ENCODE measurements at regions not wholly inside any gene's neighbourhood (a gene's known extent, or its start where the extent isn't known, plus 50 kb on each side); places are given as distances from the start of the nearest gene placed in this dataset.

GRCh38 chr14:80264702-80265101 is 53.4 kb upstream of the DIO2 start:
- TF ChIP-seq CTCF (IDR thresholded peaks at IDR 0.05) (no peak), EZH2 (IDR thresholded peaks at IDR 0.05; ENCODE audit: borderline replicate concordance, insufficient read depth, low read depth, low read length, poor library complexity, severe bottlenecking) (no peak)
